ENCODE measurements at regions not wholly inside any gene's neighbourhood (a gene's known extent, or its start where the extent isn't known, plus 50 kb on each side); places are given as distances from the start of the nearest gene placed in this dataset.
"Not testable (repeated sequence)": the region's sequence is repeated elsewhere in the genome, so short reads cannot be mapped to it uniquely, and the experiment has no call there.

DNA sequence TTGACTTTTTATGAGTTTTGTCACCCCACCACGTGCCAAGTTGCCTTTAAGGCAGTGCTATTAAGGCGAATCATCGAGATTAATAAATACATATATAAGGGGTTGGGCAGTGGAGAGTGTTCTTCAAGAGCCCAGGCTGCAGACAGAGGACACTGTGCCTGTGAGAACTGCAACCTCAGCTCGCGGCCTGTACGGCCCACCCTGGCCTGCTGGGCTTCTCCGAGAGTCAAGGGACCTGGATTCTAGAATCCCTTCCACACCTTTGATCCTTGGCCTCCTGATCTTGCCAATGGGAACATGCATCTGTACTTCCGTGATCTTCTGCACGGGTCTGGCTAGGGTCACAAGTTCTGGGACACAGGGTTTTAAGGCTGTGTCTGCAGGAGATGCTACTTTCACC lies 54.5 kb downstream of the IRX5 start:
- Histone ChIP-seq H3K27ac (no peak overlapping the region), H3K27me3 (peaks cover 22% of the 10 kb centered on the region), H3K4me1 (no peaks in the 10 kb centered on the region), H3K9me3 (no peaks in the 10 kb centered on the region), H3K4me3 (no peak overlapping the region), H3K36me3 (no peaks in the 10 kb centered on the region)
- ATAC-seq = no peak
- WGBS, 2 donors (ENCODE audit: low coverage in 1 of 2) = 84 to 90% methylated on average over 4 to 8 of the region's 9 CpGs
- TF ChIP-seq EP300 (IDR thresholded peaks at IDR 0.05) = no peak
- no peak for TF ChIP-seq POLR2A (IDR thresholded peaks at IDR 0.05)
- no peak for TF ChIP-seq POLR2AphosphoS5 (IDR thresholded peaks at IDR 0.05)
- TF ChIP-seq, protein P1, sequence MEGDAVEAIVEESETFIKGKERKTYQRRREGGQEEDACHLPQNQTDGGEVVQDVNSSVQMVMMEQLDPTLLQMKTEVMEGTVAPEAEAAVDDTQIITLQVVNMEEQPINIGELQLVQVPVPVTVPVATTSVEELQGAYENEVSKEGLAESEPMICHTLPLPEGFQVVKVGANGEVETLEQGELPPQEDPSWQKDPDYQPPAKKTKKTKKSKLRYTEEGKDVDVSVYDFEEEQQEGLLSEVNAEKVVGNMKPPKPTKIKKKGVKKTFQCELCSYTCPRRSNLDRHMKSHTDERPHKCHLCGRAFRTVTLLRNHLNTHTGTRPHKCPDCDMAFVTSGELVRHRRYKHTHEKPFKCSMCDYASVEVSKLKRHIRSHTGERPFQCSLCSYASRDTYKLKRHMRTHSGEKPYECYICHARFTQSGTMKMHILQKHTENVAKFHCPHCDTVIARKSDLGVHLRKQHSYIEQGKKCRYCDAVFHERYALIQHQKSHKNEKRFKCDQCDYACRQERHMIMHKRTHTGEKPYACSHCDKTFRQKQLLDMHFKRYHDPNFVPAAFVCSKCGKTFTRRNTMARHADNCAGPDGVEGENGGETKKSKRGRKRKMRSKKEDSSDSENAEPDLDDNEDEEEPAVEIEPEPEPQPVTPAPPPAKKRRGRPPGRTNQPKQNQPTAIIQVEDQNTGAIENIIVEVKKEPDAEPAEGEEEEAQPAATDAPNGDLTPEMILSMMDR (IDR thresholded peaks at IDR 0.05) = no peak

DNA sequence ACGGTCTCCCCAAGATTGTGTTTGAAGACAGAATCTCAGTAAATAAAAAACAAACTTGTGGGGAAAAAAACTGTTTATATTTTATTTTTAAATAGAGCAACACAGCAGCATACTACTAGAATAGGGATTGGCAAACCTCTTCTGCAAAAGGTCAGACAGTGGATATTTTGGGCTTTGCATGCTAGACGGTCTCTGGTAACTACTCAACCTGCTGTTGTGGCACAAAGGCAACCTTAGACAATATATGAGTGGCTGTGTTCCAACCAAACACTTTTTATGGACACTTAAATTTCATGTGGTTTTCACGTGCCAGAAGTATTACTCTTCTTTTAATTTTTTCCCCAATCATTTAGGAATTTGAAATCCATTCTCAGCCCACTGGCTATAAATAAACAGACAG lies 55.0 kb downstream of the IRX5 start:
- WGBS, 2 donors (ENCODE audit: low coverage in 1 of 2) = 36 to 67% methylated on average over 2 to 3 of the region's 3 CpGs

DNA sequence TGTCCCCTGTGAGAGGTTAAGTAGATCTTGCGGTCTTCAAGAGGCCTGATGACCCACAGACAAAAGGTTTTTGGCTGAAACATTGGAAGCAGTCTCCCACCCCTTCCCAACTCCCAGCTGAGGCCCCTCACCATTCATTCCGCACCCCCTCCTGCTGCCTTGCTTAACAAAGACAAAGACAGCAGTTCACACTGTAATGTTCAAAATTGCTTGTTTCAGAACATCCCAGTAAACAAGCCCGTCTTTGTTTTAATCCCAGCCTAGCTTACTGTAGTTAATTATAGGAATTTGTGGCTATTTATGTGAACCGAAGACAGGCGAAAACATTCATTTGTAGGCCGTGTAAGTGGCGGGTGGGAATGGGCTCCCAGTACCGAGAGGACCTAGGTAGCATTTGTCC lies 55.7 kb downstream of the IRX5 start:
- TF ChIP-seq EP300 (IDR thresholded peaks at IDR 0.05) (no peak), POLR2A (IDR thresholded peaks at IDR 0.05) (no peak), POLR2AphosphoS5 (IDR thresholded peaks at IDR 0.05) (no peak)
- TF ChIP-seq, protein P1 (IDR thresholded peaks at IDR 0.05) = no peak
- Histone ChIP-seq H3K36me3 (no peaks in the 10 kb centered on the region), H3K4me1 (no peaks in the 10 kb centered on the region), H3K9me3 (no peaks in the 10 kb centered on the region), H3K27me3 (peaks cover 18% of the 10 kb centered on the region), H3K27ac (no peak overlapping the region), H3K4me3 (no peak overlapping the region)
- 75 to 81% methylated on average over 5 to 7 of the region's 8 CpGs for WGBS, 2 donors (ENCODE audit: low coverage in 1 of 2)
- ATAC-seq = no peak

More for the DNA sequence above, 55.0 kb downstream of the IRX5 start:
- Histone ChIP-seq H3K36me3 (no peaks in the 10 kb centered on the region), H3K4me3 (no peak overlapping the region), H3K9me3 (no peaks in the 10 kb centered on the region), H3K27me3 (peaks cover 22% of the 10 kb centered on the region), H3K4me1 (no peaks in the 10 kb centered on the region), H3K27ac (no peak overlapping the region)
- ATAC-seq = no peak
- TF ChIP-seq EP300 (IDR thresholded peaks at IDR 0.05) (no peak), POLR2A (IDR thresholded peaks at IDR 0.05) (no peak), POLR2AphosphoS5 (IDR thresholded peaks at IDR 0.05) (no peak)
- TF ChIP-seq, protein P1 (IDR thresholded peaks at IDR 0.05) = no peak

DNA sequence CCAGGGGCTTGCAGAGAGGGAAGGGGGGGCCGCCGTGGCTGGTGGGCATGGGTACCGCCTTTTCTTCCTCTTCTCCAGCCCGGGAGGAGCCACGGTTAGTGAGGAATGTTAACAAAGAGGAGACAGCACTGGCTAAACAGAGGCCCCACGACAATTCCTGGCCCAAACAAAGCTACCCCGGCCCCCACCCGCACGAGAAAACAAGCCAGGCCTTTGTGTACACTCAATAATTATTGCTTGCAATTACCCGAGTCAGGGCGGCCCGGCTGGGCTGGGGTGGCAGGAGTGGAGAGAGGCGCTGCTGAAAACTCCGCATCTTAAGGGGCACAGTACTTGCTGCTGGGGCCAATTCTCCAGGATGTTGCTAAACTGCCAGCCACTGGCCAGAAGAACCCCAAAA lies 56.4 kb downstream of the IRX5 start:
- WGBS, 2 donors (ENCODE audit: low coverage in 1 of 2) = 67% methylated on average over 6 of the region's 14 CpGs; no CpG with 5 or more reads in 1 of the 2 donors
- Histone ChIP-seq H3K27me3 (peaks cover 18% of the 10 kb centered on the region), H3K36me3 (no peaks in the 10 kb centered on the region), H3K4me1 (no peaks in the 10 kb centered on the region), H3K4me3 (no peak overlapping the region), H3K9me3 (no peaks in the 10 kb centered on the region), H3K27ac (no peak overlapping the region)
- TF ChIP-seq EP300 (IDR thresholded peaks at IDR 0.05) (no peak), POLR2A (IDR thresholded peaks at IDR 0.05) (no peak)
- no peak for ATAC-seq

DNA sequence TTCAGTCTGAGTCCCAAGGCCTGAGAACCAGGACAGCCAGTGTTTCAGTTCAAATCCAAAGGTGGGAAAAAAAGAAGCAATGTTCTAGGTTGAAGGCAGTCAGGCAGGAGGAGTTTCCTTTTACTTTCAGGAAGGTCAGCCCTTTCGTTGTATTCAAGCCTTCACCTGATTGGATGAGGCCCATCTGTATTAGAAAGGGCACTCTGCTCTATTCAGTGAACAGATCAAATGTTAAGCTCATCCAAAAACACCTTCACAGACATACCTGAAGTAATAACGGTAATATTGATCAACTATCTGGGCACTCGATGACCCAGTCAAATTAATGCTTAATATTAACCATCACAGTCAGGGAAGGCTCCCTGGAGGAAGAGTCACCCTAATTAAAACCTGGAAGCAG lies 60.9 kb downstream of the IRX5 start:
- H3K36me3 ChIP-seq = no peaks in the 10 kb centered on the region
- no peak overlapping the region for H3K4me3 ChIP-seq
- H3K9me3 ChIP-seq = no peaks in the 10 kb centered on the region
- H3K27me3 ChIP-seq = peaks cover 35% of the 10 kb centered on the region
- no peak for TF ChIP-seq POLR2A (IDR thresholded peaks at IDR 0.05)
- TF ChIP-seq, protein P1 (IDR thresholded peaks at IDR 0.05) = no peak
- TF ChIP-seq EP300 (IDR thresholded peaks at IDR 0.05) = no peak
- no peak for TF ChIP-seq POLR2AphosphoS5 (IDR thresholded peaks at IDR 0.05)
- ATAC-seq = no peak
- H3K4me1 ChIP-seq = no peaks in the 10 kb centered on the region
- H3K27ac ChIP-seq = no peak overlapping the region
- WGBS, 2 donors (ENCODE audit: low coverage in 1 of 2) = 53 to 71% methylated on average over 2 of the region's 3 CpGs

DNA sequence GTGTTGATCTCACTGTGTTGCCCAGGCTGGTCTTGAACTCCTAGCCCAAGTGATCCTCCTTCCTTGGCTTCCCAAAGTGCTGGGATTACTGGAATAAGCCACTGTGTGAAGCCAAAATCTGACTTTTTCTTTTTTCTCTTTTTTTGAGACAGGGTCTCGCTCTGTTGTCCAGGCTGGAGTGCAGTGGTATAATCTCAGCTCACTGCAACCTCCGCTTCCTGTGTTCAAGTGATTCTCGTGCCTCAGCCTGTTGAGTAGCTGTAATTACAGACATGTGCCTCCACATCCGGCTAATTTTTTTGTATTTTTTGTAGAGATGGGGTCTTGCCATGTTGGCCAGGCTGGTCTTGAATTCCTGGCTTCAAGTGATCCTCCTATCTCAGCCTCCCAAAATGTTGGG lies 61.3 kb downstream of the IRX5 start:
- H3K27ac ChIP-seq, H3K4me1 ChIP-seq, H3K4me3 ChIP-seq, H3K36me3 ChIP-seq, H3K9me3 ChIP-seq, ATAC-seq: not testable (repeated sequence)
- H3K27me3 ChIP-seq = peaks cover 35% of the 10 kb centered on the region
- WGBS, 2 donors (ENCODE audit: low coverage in 1 of 2) = 72 to 78% methylated on average over 3 to 4 of the region's 4 CpGs
